ENCODE measurements at regions not wholly inside any gene's neighbourhood (a gene's known extent, or its start where the extent isn't known, plus 50 kb on each side); places are given as distances from the start of the nearest gene placed in this dataset.

DNA sequence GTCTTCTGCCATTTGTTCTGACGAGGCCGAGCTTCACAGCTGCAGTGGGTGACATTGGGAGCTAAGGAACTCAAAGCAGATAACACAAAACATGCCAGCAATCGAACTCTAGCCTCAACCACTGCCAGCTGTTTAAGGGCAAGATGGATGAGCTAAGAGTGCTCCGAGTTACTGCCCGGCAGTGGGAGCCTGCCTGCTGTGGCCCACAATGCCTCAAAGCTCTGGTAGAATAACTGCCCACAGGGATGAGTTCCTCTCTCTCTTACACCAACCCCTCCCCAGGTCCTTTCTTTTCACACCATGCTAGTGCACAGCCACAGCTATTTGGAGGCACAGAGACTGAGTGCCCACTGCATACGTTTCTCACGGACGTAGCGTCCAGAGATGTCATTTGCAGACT, 330.5 kb downstream of the FGF9 start:
- H3K27me3 ChIP-seq (ENCODE audit: control insufficient read depth, insufficient read depth, low read length): no peaks in the 10 kb centered on the region
- H3K4me1 ChIP-seq (ENCODE audit: control insufficient read depth, insufficient read depth, low read length): no peaks in the 10 kb centered on the region; the same call in 1 of the 2 replicates
- no peaks in the 10 kb centered on the region for H3K9me3 ChIP-seq (ENCODE audit: control insufficient read depth, insufficient read depth, low read depth, low read length)
- no peak overlapping the region for H3K4me3 ChIP-seq (ENCODE audit: low read depth, low read length)
- no peak overlapping the region for H3K9ac ChIP-seq (ENCODE audit: low read length)
- no peak overlapping the region for H3K27ac ChIP-seq (ENCODE audit: low read depth, low read length)
- H3K36me3 ChIP-seq (ENCODE audit: control insufficient read depth, insufficient read depth, low read length): no peaks in the 10 kb centered on the region

DNA sequence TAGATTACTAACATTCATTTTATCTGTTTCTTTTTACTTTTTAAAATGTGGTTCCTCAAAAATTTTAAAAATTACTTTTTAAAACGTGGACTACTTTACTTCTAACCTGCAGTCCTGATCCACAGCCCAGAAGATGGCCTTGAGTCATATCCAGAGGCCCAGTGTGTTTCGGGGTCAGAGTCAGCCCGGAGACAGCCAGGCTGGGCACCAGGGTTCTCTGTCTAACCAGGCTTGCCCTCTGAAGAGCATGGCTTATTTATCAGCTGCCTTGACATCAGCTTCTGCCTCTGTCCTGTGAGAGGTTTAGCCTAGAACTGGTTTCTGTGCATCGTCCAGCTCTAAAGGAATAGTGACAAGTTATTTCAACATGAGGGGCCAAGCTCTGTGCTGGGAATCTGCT, 332.0 kb downstream of the FGF9 start:
- 0 out of 2 replicates have a peak, but pooled peaks cover 2% of the 10 kb centered on the region for H3K9me3 ChIP-seq (ENCODE audit: control insufficient read depth, insufficient read depth, low read depth, low read length)
- H3K27ac ChIP-seq (ENCODE audit: low read depth, low read length): no peak overlapping the region
- no peaks in the 10 kb centered on the region; the same call in 1 of the 2 replicates for H3K4me1 ChIP-seq (ENCODE audit: control insufficient read depth, insufficient read depth, low read length)
- no peak overlapping the region for H3K4me3 ChIP-seq (ENCODE audit: low read depth, low read length)
- H3K9ac ChIP-seq (ENCODE audit: low read length): no peak overlapping the region
- H3K27me3 ChIP-seq (ENCODE audit: control insufficient read depth, insufficient read depth, low read length): no peaks in the 10 kb centered on the region
- H3K36me3 ChIP-seq (ENCODE audit: control insufficient read depth, insufficient read depth, low read length): no peaks in the 10 kb centered on the region

DNA sequence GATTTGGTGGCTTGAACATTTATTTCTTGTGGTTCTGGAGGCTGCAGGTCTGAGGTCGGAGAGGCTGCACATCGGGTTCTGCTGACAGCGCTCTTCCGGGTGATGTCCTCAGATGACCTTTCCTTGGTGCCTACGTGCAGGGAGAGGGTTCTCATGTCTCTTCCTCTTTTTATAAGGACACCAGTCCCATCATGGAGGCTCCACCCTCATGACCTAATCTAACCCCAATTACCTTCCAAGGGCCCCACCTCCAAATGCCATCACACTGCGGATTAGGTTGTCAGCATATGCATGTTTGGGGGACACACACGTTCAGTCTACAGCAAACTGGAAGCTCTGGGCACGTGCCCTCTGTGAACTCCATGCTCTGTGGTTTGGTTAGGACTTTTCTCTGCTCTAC, 338.6 kb downstream of the FGF9 start:
- no peaks in the 10 kb centered on the region for H3K36me3 ChIP-seq (ENCODE audit: control insufficient read depth, insufficient read depth, low read length)
- no peaks in the 10 kb centered on the region for H3K27me3 ChIP-seq (ENCODE audit: control insufficient read depth, insufficient read depth, low read length)
- 0 out of 2 replicates have a peak, but pooled peaks cover 2% of the 10 kb centered on the region for H3K9me3 ChIP-seq (ENCODE audit: control insufficient read depth, insufficient read depth, low read depth, low read length)
- H3K27ac ChIP-seq (ENCODE audit: low read depth, low read length): no peak overlapping the region
- H3K4me3 ChIP-seq (ENCODE audit: low read depth, low read length): no peak overlapping the region
- H3K4me1 ChIP-seq (ENCODE audit: control insufficient read depth, insufficient read depth, low read length): no peaks in the 10 kb centered on the region
- no peak overlapping the region for H3K9ac ChIP-seq (ENCODE audit: low read length)

GRCh38 chr13:22009937-22010336, 339.1 kb downstream of the FGF9 start:
- no peak overlapping the region for H3K4me3 ChIP-seq (ENCODE audit: low read depth, low read length)
- no peak overlapping the region for H3K27ac ChIP-seq (ENCODE audit: low read depth, low read length)
- H3K9me3 ChIP-seq (ENCODE audit: control insufficient read depth, insufficient read depth, low read depth, low read length): 0 out of 2 replicates have a peak, but pooled peaks cover 2% of the 10 kb centered on the region
- no peaks in the 10 kb centered on the region for H3K27me3 ChIP-seq (ENCODE audit: control insufficient read depth, insufficient read depth, low read length)
- H3K36me3 ChIP-seq (ENCODE audit: control insufficient read depth, insufficient read depth, low read length): no peaks in the 10 kb centered on the region
- H3K9ac ChIP-seq (ENCODE audit: low read length): no peak overlapping the region
- no peaks in the 10 kb centered on the region for H3K4me1 ChIP-seq (ENCODE audit: control insufficient read depth, insufficient read depth, low read length)

DNA sequence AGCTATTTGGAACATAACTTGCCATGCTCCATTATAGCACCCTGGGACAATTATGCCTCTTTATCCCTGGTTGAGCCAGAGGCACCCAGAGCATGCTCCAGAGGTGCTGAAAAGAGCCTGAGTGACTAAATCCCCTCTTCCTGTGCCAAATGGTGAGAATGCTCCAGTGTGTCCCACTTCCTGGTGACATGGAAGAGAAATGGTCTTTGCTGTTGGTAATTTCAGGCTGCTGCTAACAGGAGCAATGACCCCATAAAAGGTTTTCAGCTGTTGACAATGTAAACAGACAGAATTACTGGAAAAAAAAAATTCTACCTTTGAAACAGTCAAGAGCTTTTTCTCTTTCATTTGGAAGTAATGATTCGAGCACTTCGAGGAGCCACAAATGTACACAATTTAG, 341.8 kb downstream of the FGF9 start:
- no peaks in the 10 kb centered on the region for H3K4me1 ChIP-seq (ENCODE audit: control insufficient read depth, insufficient read depth, low read length)
- no peaks in the 10 kb centered on the region for H3K27me3 ChIP-seq (ENCODE audit: control insufficient read depth, insufficient read depth, low read length)
- no peak overlapping the region for H3K9ac ChIP-seq (ENCODE audit: low read length)
- H3K27ac ChIP-seq (ENCODE audit: low read depth, low read length): no peak overlapping the region
- H3K36me3 ChIP-seq (ENCODE audit: control insufficient read depth, insufficient read depth, low read length): no peaks in the 10 kb centered on the region
- H3K9me3 ChIP-seq (ENCODE audit: control insufficient read depth, insufficient read depth, low read depth, low read length): no peaks in the 10 kb centered on the region
- no peak overlapping the region for H3K4me3 ChIP-seq (ENCODE audit: low read depth, low read length)

DNA sequence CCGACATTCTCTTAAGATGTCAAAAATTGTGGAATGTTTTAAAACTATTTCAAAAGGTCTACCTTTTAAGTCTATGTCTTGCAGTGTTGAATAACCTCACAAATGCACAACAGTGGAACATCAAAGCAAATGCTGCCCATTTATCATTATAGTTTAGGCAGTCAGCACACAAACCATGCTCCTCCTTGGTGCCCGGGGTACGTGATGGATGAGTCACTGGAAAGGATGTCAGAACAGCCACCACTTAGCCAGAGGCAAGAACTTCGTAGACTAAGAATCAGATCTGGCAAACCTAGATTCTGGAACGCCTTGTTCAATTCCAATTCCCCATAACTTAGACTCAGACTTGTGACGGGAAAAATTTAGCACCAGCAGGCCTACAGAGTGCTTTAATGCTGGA, 343.6 kb downstream of the FGF9 start:
- H3K36me3 ChIP-seq (ENCODE audit: control insufficient read depth, insufficient read depth, low read length): no peaks in the 10 kb centered on the region
- H3K27me3 ChIP-seq (ENCODE audit: control insufficient read depth, insufficient read depth, low read length): no peaks in the 10 kb centered on the region
- no peaks in the 10 kb centered on the region for H3K4me1 ChIP-seq (ENCODE audit: control insufficient read depth, insufficient read depth, low read length)
- no peaks in the 10 kb centered on the region for H3K9me3 ChIP-seq (ENCODE audit: control insufficient read depth, insufficient read depth, low read depth, low read length)
- no peak overlapping the region for H3K9ac ChIP-seq (ENCODE audit: low read length)
- no peak overlapping the region for H3K27ac ChIP-seq (ENCODE audit: low read depth, low read length)
- no peak overlapping the region for H3K4me3 ChIP-seq (ENCODE audit: low read depth, low read length)

- no peaks in the 10 kb centered on the region for H3K27me3 ChIP-seq (ENCODE audit: control insufficient read depth, insufficient read depth, low read length)
- H3K9me3 ChIP-seq (ENCODE audit: control insufficient read depth, insufficient read depth, low read depth, low read length): no peaks in the 10 kb centered on the region
- no peaks in the 10 kb centered on the region for H3K4me1 ChIP-seq (ENCODE audit: control insufficient read depth, insufficient read depth, low read length)
- H3K9ac ChIP-seq (ENCODE audit: low read length): no peak overlapping the region
- H3K4me3 ChIP-seq (ENCODE audit: low read depth, low read length): no peak overlapping the region
- H3K36me3 ChIP-seq (ENCODE audit: control insufficient read depth, insufficient read depth, low read length): no peaks in the 10 kb centered on the region
- H3K27ac ChIP-seq (ENCODE audit: low read depth, low read length): no peak overlapping the region
Observed at GRCh38 chr13:22017226-22017625, 346.4 kb downstream of the FGF9 start.

DNA sequence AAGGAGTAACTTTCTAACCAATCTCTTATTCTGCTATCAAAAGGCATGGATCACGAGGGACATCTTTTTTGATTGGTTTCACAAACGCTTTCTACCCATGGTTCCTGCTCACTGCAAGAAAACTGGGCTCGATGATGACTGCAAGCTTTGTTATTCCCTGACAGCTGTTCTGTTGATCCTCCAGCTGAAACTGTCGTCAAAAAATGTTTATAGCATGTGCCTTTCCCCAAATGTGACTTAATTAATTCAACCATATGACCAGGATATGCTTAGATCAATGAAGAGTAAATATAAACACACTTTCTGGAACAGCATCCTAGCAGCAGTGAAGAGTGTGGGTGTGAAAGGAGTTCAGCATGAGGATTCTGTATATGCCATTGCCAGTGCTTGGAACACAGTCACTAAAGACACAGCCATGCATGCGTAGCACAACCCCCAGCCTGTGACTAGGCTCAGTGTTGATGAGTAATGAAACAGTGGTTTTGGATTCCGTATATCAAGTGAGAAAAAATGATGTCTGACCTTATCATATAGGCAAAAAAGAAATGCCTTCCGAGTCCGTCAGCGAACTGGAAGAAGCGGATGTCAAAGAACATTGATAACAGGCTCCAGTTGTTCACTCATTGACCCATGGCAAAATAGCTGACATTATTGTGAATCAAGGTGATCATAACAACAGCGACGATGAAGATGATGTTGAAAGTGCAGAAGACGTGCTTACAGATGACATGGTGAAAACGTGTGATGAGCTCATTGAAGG, 347.4 kb downstream of the FGF9 start:
- Histone ChIP-seq H3K4me3 (ENCODE audit: low read depth, low read length) (no peak overlapping the region), H3K36me3 (ENCODE audit: control insufficient read depth, insufficient read depth, low read length) (no peaks in the 10 kb centered on the region), H3K27me3 (ENCODE audit: control insufficient read depth, insufficient read depth, low read length) (no peaks in the 10 kb centered on the region)

GRCh38 chr13:22018836-22019210, 347.9 kb downstream of the FGF9 start:
- Histone ChIP-seq H3K4me3 (ENCODE audit: low read depth, low read length) (no peak overlapping the region), H3K27ac (ENCODE audit: low read depth, low read length) (no peak overlapping the region), H3K9me3 (ENCODE audit: control insufficient read depth, insufficient read depth, low read depth, low read length) (no peaks in the 10 kb centered on the region), H3K27me3 (ENCODE audit: control insufficient read depth, insufficient read depth, low read length) (no peaks in the 10 kb centered on the region), H3K36me3 (ENCODE audit: control insufficient read depth, insufficient read depth, low read length) (no peaks in the 10 kb centered on the region), H3K9ac (ENCODE audit: low read length) (no peak overlapping the region), H3K4me1 (ENCODE audit: control insufficient read depth, insufficient read depth, low read length) (no peaks in the 10 kb centered on the region)

More for the DNA sequence above, 347.4 kb downstream of the FGF9 start:
- Histone ChIP-seq H3K9ac (ENCODE audit: low read length) (no peak overlapping the region), H3K27ac (ENCODE audit: low read depth, low read length) (no peak overlapping the region), H3K9me3 (ENCODE audit: control insufficient read depth, insufficient read depth, low read depth, low read length) (no peaks in the 10 kb centered on the region), H3K4me1 (ENCODE audit: control insufficient read depth, insufficient read depth, low read length) (no peaks in the 10 kb centered on the region)

- H3K36me3 ChIP-seq (ENCODE audit: control insufficient read depth, insufficient read depth, low read length): no peaks in the 10 kb centered on the region
Observed at GRCh38 chr13:22024381-22024994, 353.6 kb downstream of the FGF9 start.

GRCh38 chr13:22027566-22027965, 356.7 kb downstream of the FGF9 start:
- H3K27ac ChIP-seq (ENCODE audit: low read depth, low read length): no peak overlapping the region
- H3K4me3 ChIP-seq (ENCODE audit: low read depth, low read length): no peak overlapping the region
- no peaks in the 10 kb centered on the region for H3K9me3 ChIP-seq (ENCODE audit: control insufficient read depth, insufficient read depth, low read depth, low read length)
- no peaks in the 10 kb centered on the region for H3K27me3 ChIP-seq (ENCODE audit: control insufficient read depth, insufficient read depth, low read length)
- no peaks in the 10 kb centered on the region for H3K4me1 ChIP-seq (ENCODE audit: control insufficient read depth, insufficient read depth, low read length)
- H3K9ac ChIP-seq (ENCODE audit: low read length): no peak overlapping the region
- no peaks in the 10 kb centered on the region for H3K36me3 ChIP-seq (ENCODE audit: control insufficient read depth, insufficient read depth, low read length)

More at GRCh38 chr13:22024381-22024994, 353.6 kb downstream of the FGF9 start:
- Histone ChIP-seq H3K27ac (ENCODE audit: low read depth, low read length) (no peak overlapping the region), H3K27me3 (ENCODE audit: control insufficient read depth, insufficient read depth, low read length) (no peaks in the 10 kb centered on the region), H3K9me3 (ENCODE audit: control insufficient read depth, insufficient read depth, low read depth, low read length) (no peaks in the 10 kb centered on the region), H3K9ac (ENCODE audit: low read length) (no peak overlapping the region), H3K4me1 (ENCODE audit: control insufficient read depth, insufficient read depth, low read length) (no peaks in the 10 kb centered on the region), H3K4me3 (ENCODE audit: low read depth, low read length) (no peak overlapping the region)
